ENCODE measurements at regions not wholly inside any gene's neighbourhood (a gene's known extent, or its start where the extent isn't known, plus 50 kb on each side); places are given as distances from the start of the nearest gene placed in this dataset.

- no peaks in the 10 kb centered on the region for H3K79me2 ChIP-seq (ENCODE audit: control insufficient read depth, insufficient read depth, low read length, poor library complexity)
- H4K12ac ChIP-seq (ENCODE audit: low read depth, low read length), result no peak overlapping the region
- no peak overlapping the region for H2BK120ac ChIP-seq (ENCODE audit: insufficient read depth, low read length, poor library complexity)
- no peaks in the 10 kb centered on the region for H3K79me1 ChIP-seq (ENCODE audit: low read length)
- H3K23ac ChIP-seq (ENCODE audit: low read length), result no peak overlapping the region
- no peak overlapping the region for H3K14ac ChIP-seq (ENCODE audit: low read length)
- H3K27me3 ChIP-seq (ENCODE audit: insufficient read depth, low read length), result no peaks in the 10 kb centered on the region
- H3K9me3 ChIP-seq (ENCODE audit: insufficient read depth, low read depth, low read length), result no peaks in the 10 kb centered on the region
- H3K36me3 ChIP-seq (ENCODE audit: control insufficient read depth in 1 of 2, insufficient read depth in 2 of 2, low read length in 2 of 2), result no peaks in the 10 kb centered on the region
- WGBS (ENCODE audit: extremely low coverage, insufficient coverage, insufficient read length), result no CpG with 5 or more reads among the region's 4 CpGs
- H3K9ac ChIP-seq (ENCODE audit: low read length), result no peak overlapping the region
- no peak overlapping the region for H4K91ac ChIP-seq (ENCODE audit: low read depth, low read length)
- no peak overlapping the region for H2BK12ac ChIP-seq (ENCODE audit: low read length)
- H3K18ac ChIP-seq (ENCODE audit: low read length), result no peak overlapping the region
- no peaks in the 10 kb centered on the region for H3K4me1 ChIP-seq (ENCODE audit: control insufficient read depth in 1 of 2, insufficient read depth in 2 of 2, low read length in 2 of 2)
- H3K4me2 ChIP-seq (ENCODE audit: low read length), result no peak overlapping the region
- no peak overlapping the region for H2AFZ ChIP-seq (ENCODE audit: insufficient read depth, low read length, poor library complexity)
- no peak overlapping the region for H2BK5ac ChIP-seq (ENCODE audit: low read depth, low read length, poor library complexity)
- DNase-seq, result no peak
- no peak overlapping the region for H4K8ac ChIP-seq (ENCODE audit: low read depth, low read length)
- H3K4me3 ChIP-seq (ENCODE audit: low read depth, low read length), result no peak overlapping the region
- no peak overlapping the region for H3K4ac ChIP-seq (ENCODE audit: low read depth, low read length)
- no peak overlapping the region for H2AK5ac ChIP-seq (ENCODE audit: low read length)
- H3K27ac ChIP-seq (ENCODE audit: low read depth, low read length), result no peak overlapping the region
These were observed 2023.5 kb upstream of the WWC1 start for GRCh38 chr5:166267907-166268306.

DNA sequence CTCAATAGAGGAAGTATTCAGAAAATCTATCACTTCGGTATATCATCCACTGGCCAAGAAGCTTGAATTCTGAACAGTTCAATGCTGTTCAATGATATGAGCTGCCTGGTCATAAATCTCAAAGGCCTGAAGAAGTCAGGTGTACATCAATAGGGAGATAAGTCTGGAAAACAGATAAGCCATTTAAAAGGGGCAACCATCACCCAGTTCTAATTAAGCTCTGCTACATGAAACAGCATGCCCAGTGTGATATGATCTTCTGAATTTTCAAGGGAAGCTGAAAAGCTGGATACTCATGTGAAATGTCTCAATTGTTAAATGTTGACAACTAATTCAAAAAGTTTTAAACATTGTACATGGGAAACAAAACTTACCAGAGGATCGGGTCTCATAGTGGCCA is 2020.7 kb upstream of the WWC1 start:
- no peak for DNase-seq
- Histone ChIP-seq H2AFZ (ENCODE audit: insufficient read depth, low read length, poor library complexity) (no peak overlapping the region), H3K9me3 (ENCODE audit: insufficient read depth, low read depth, low read length) (no peaks in the 10 kb centered on the region), H3K4ac (ENCODE audit: low read depth, low read length) (no peak overlapping the region), H4K91ac (ENCODE audit: low read depth, low read length) (no peak overlapping the region), H4K8ac (ENCODE audit: low read depth, low read length) (no peak overlapping the region), H3K14ac (ENCODE audit: low read length) (no peak overlapping the region), H3K4me3 (ENCODE audit: low read depth, low read length) (no peak overlapping the region), H3K4me1 (ENCODE audit: control insufficient read depth in 1 of 2, insufficient read depth in 2 of 2, low read length in 2 of 2) (no peaks in the 10 kb centered on the region), H3K9ac (ENCODE audit: low read length) (no peak overlapping the region), H3K27me3 (ENCODE audit: insufficient read depth, low read length) (no peaks in the 10 kb centered on the region), H3K4me2 (ENCODE audit: low read length) (no peak overlapping the region), H2BK5ac (ENCODE audit: low read depth, low read length, poor library complexity) (no peak overlapping the region), H3K18ac (ENCODE audit: low read length) (no peak overlapping the region), H2BK12ac (ENCODE audit: low read length) (no peak overlapping the region), H3K23ac (ENCODE audit: low read length) (no peak overlapping the region), H4K12ac (ENCODE audit: low read depth, low read length) (no peak overlapping the region), H3K36me3 (ENCODE audit: control insufficient read depth in 1 of 2, insufficient read depth in 2 of 2, low read length in 2 of 2) (no peaks in the 10 kb centered on the region), H2BK120ac (ENCODE audit: insufficient read depth, low read length, poor library complexity) (no peak overlapping the region), H3K79me1 (ENCODE audit: low read length) (no peaks in the 10 kb centered on the region), H3K79me2 (ENCODE audit: control insufficient read depth, insufficient read depth, low read length, poor library complexity) (no peaks in the 10 kb centered on the region), H2AK5ac (ENCODE audit: low read length) (no peak overlapping the region), H3K27ac (ENCODE audit: low read depth, low read length) (no peak overlapping the region)
- WGBS (ENCODE audit: extremely low coverage, insufficient coverage, insufficient read length), result no CpG with 5 or more reads among the region's 2 CpGs

GRCh38 chr5:166276006-166276405 is 2015.4 kb upstream of the WWC1 start:
- Histone ChIP-seq H3K79me1 (ENCODE audit: low read length) (no peaks in the 10 kb centered on the region), H2BK120ac (ENCODE audit: insufficient read depth, low read length, poor library complexity) (no peak overlapping the region), H3K27me3 (ENCODE audit: insufficient read depth, low read length) (no peaks in the 10 kb centered on the region), H4K12ac (ENCODE audit: low read depth, low read length) (no peak overlapping the region), H3K9me3 (ENCODE audit: insufficient read depth, low read depth, low read length) (no peaks in the 10 kb centered on the region), H3K4me3 (ENCODE audit: low read depth, low read length) (no peak overlapping the region), H3K9ac (ENCODE audit: low read length) (no peak overlapping the region), H2AFZ (ENCODE audit: insufficient read depth, low read length, poor library complexity) (no peak overlapping the region), H2AK5ac (ENCODE audit: low read length) (no peak overlapping the region), H3K4me1 (ENCODE audit: control insufficient read depth in 1 of 2, insufficient read depth in 2 of 2, low read length in 2 of 2) (no peaks in the 10 kb centered on the region), H3K27ac (ENCODE audit: low read depth, low read length) (no peak overlapping the region), H3K14ac (ENCODE audit: low read length) (no peak overlapping the region), H3K79me2 (ENCODE audit: control insufficient read depth, insufficient read depth, low read length, poor library complexity) (no peaks in the 10 kb centered on the region), H3K4me2 (ENCODE audit: low read length) (no peak overlapping the region), H3K18ac (ENCODE audit: low read length) (no peak overlapping the region), H3K23ac (ENCODE audit: low read length) (no peak overlapping the region), H4K91ac (ENCODE audit: low read depth, low read length) (no peak overlapping the region), H3K36me3 (ENCODE audit: control insufficient read depth in 1 of 2, insufficient read depth in 2 of 2, low read length in 2 of 2) (no peaks in the 10 kb centered on the region), H2BK5ac (ENCODE audit: low read depth, low read length, poor library complexity) (no peak overlapping the region), H3K4ac (ENCODE audit: low read depth, low read length) (no peak overlapping the region), H4K8ac (ENCODE audit: low read depth, low read length) (no peak overlapping the region), H2BK12ac (ENCODE audit: low read length) (no peak overlapping the region)
- no peak for DNase-seq

- no peak overlapping the region for H3K23ac ChIP-seq (ENCODE audit: low read length)
- no peaks in the 10 kb centered on the region for H3K79me2 ChIP-seq (ENCODE audit: control insufficient read depth, insufficient read depth, low read length, poor library complexity)
- no peak overlapping the region for H2AFZ ChIP-seq (ENCODE audit: insufficient read depth, low read length, poor library complexity)
- no peak overlapping the region for H3K4me3 ChIP-seq (ENCODE audit: low read depth, low read length)
- H3K27ac ChIP-seq (ENCODE audit: low read depth, low read length), result no peak overlapping the region
- no peak overlapping the region for H4K12ac ChIP-seq (ENCODE audit: low read depth, low read length)
- H3K27me3 ChIP-seq (ENCODE audit: insufficient read depth, low read length), result no peaks in the 10 kb centered on the region
- no peak overlapping the region for H2BK120ac ChIP-seq (ENCODE audit: insufficient read depth, low read length, poor library complexity)
- H3K9me3 ChIP-seq (ENCODE audit: insufficient read depth, low read depth, low read length), result no peaks in the 10 kb centered on the region
- WGBS (ENCODE audit: extremely low coverage, insufficient coverage, insufficient read length), result no CpG with 5 or more reads among the region's 3 CpGs
- H3K36me3 ChIP-seq (ENCODE audit: control insufficient read depth in 1 of 2, insufficient read depth in 2 of 2, low read length in 2 of 2), result no peaks in the 10 kb centered on the region
- H3K4me1 ChIP-seq (ENCODE audit: control insufficient read depth in 1 of 2, insufficient read depth in 2 of 2, low read length in 2 of 2), result no peaks in the 10 kb centered on the region
- no peak overlapping the region for H2AK5ac ChIP-seq (ENCODE audit: low read length)
- H3K18ac ChIP-seq (ENCODE audit: low read length), result no peak overlapping the region
- no peak for DNase-seq
- no peak overlapping the region for H2BK12ac ChIP-seq (ENCODE audit: low read length)
- H3K14ac ChIP-seq (ENCODE audit: low read length), result no peak overlapping the region
- H3K4me2 ChIP-seq (ENCODE audit: low read length), result no peak overlapping the region
- H3K4ac ChIP-seq (ENCODE audit: low read depth, low read length), result no peak overlapping the region
- H4K91ac ChIP-seq (ENCODE audit: low read depth, low read length), result no peak overlapping the region
- H2BK5ac ChIP-seq (ENCODE audit: low read depth, low read length, poor library complexity), result no peak overlapping the region
- no peak overlapping the region for H3K9ac ChIP-seq (ENCODE audit: low read length)
- H4K8ac ChIP-seq (ENCODE audit: low read depth, low read length), result no peak overlapping the region
- no peaks in the 10 kb centered on the region for H3K79me1 ChIP-seq (ENCODE audit: low read length)
These were observed 2011.6 kb upstream of the WWC1 start for GRCh38 chr5:166279828-166280227.

GRCh38 chr5:166281433-166281832 is 2010.0 kb upstream of the WWC1 start:
- Histone ChIP-seq H4K12ac (ENCODE audit: low read depth, low read length) (no peak overlapping the region), H3K14ac (ENCODE audit: low read length) (no peak overlapping the region), H3K79me2 (ENCODE audit: control insufficient read depth, insufficient read depth, low read length, poor library complexity) (no peaks in the 10 kb centered on the region), H3K36me3 (ENCODE audit: control insufficient read depth in 1 of 2, insufficient read depth in 2 of 2, low read length in 2 of 2) (no peaks in the 10 kb centered on the region), H3K23ac (ENCODE audit: low read length) (no peak overlapping the region), H2AFZ (ENCODE audit: insufficient read depth, low read length, poor library complexity) (no peak overlapping the region), H3K4me3 (ENCODE audit: low read depth, low read length) (no peak overlapping the region), H3K27me3 (ENCODE audit: insufficient read depth, low read length) (no peaks in the 10 kb centered on the region), H3K9me3 (ENCODE audit: insufficient read depth, low read depth, low read length) (no peaks in the 10 kb centered on the region), H2BK5ac (ENCODE audit: low read depth, low read length, poor library complexity) (no peak overlapping the region), H3K79me1 (ENCODE audit: low read length) (no peaks in the 10 kb centered on the region), H4K8ac (ENCODE audit: low read depth, low read length) (no peak overlapping the region), H3K4me2 (ENCODE audit: low read length) (no peak overlapping the region), H2BK12ac (ENCODE audit: low read length) (no peak overlapping the region), H3K4ac (ENCODE audit: low read depth, low read length) (no peak overlapping the region), H3K9ac (ENCODE audit: low read length) (no peak overlapping the region), H3K27ac (ENCODE audit: low read depth, low read length) (no peak overlapping the region), H4K91ac (ENCODE audit: low read depth, low read length) (no peak overlapping the region), H3K18ac (ENCODE audit: low read length) (no peak overlapping the region), H2AK5ac (ENCODE audit: low read length) (no peak overlapping the region), H3K4me1 (ENCODE audit: control insufficient read depth in 1 of 2, insufficient read depth in 2 of 2, low read length in 2 of 2) (no peaks in the 10 kb centered on the region), H2BK120ac (ENCODE audit: insufficient read depth, low read length, poor library complexity) (no peak overlapping the region)
- no CpG with 5 or more reads among the region's 2 CpGs for WGBS (ENCODE audit: extremely low coverage, insufficient coverage, insufficient read length)
- DNase-seq, result peak in 1 of 2 donors; percentile 18

All from trophoblast cell (in vitro differentiated cells and primary cell).